B cell (primary cell): ENCODE measurements at regions not wholly inside any gene's neighbourhood (a gene's known extent, or its start where the extent isn't known, plus 50 kb on each side); places are given as distances from the start of the nearest gene placed in this dataset.

Experiments used
- ATAC-seq: fragments of 200-7000 bp; cut with Tn5 transposase; one replicate; pipeline ENCODE4 v1.10.0; 2021; ENCODE audit warnings: low read depth, mild to moderate bottlenecking, moderate number of reproducible peaks, moderate library complexity
- CTCF ChIA-PET: fragments of 350-600 bp; sonication (Branson Sonifier 250); formaldehyde crosslinking; loops from one replicate; lab custom pipeline; 2021; ENCODE audit warnings: antibody characterized with exemption, inconsistent platforms; lab: Charles Lee
- POLR2A ChIA-PET: fragments of 350-600 bp; sonication (Branson Sonifier 250); formaldehyde crosslinking; loops from one replicate; lab custom pipeline; 2021; ENCODE audit warnings: antibody characterized with exemption; lab: Charles Lee
- DNase-seq: peaks from one replicate; pipeline ENCODE4 v3.0.0; 2013
- H2AFZ ChIP-seq: 2 replicates; pipeline ENCODE4 v1.6.1; 2012; ENCODE audit warnings: mild to moderate bottlenecking, low read depth, low read length; ENCODE audit not compliant: insufficient read depth, poor library complexity, severe bottlenecking
- H3K27ac ChIP-seq, 2 donors: 1 replicate in 1 of 2; 2 replicates in 1 of 2; pipeline ENCODE4 v1.5.1; 2012 to 2013; ENCODE audit warnings: low read length in 2 of 2, mild to moderate bottlenecking in 2 of 2, moderate library complexity in 1 of 2
- H3K27me3 ChIP-seq, 4 experiments: fragments of 200-600 bp in 1 of 4; sonication (generic) in 1 of 4; replicated peaks in 1 of 4; 1 replicate in 2 of 4; 2 replicates in 2 of 4; pipeline versions ENCODE4 v1.6.1 to v1.7.0; 2013 to 2016; ENCODE audit warnings: low read length in 3 of 4, mild to moderate bottlenecking in 2 of 4, mixed read lengths in 1 of 4, moderate library complexity in 1 of 4; ENCODE audit not compliant: insufficient read depth in 4 of 4, control insufficient read depth in 3 of 4; ENCODE audit errors: control extremely low read depth in 1 of 4
- H3K36me3 ChIP-seq, 2 experiments: replicated peaks in 1 of 2; 1 replicate in 1 of 2; 2 replicates in 1 of 2; pipeline versions ENCODE4 v1.6.1 to v1.7.1; 2013; ENCODE audit warnings: low read length in 1 of 2; ENCODE audit not compliant: insufficient read depth in 2 of 2, control insufficient read depth in 1 of 2; ENCODE audit errors: control extremely low read depth in 1 of 2, extremely low read depth in 1 of 2
- H3K4me1 ChIP-seq, 2 donors: fragments of 200-600 bp in 1 of 2; sonication (generic) in 1 of 2; 1 replicate in 1 of 2; 2 replicates in 1 of 2; pipeline versions ENCODE4 v1.5.1 to v1.6.1; 2013 to 2017; ENCODE audit warnings: low read length in 2 of 2; ENCODE audit not compliant: control insufficient read depth in 2 of 2, insufficient read depth in 2 of 2
- H3K4me2 ChIP-seq: replicated peaks from 2 replicates; pipeline ENCODE3; 2012; ENCODE audit warnings: mild to moderate bottlenecking, low read depth, low read length; ENCODE audit not compliant: poor library complexity, severe bottlenecking
- H3K4me3 ChIP-seq, 5 experiments: fragments of 200-600 bp in 1 of 5; sonication (generic) in 1 of 5; 1 replicate in 3 of 5; 2 replicates in 2 of 5; pipeline versions ENCODE4 v1.5.1 to v1.7.0; 2011 to 2016; ENCODE audit warnings: low read length in 4 of 5, mild to moderate bottlenecking in 4 of 5, low read depth in 2 of 5, control low read depth in 1 of 5, moderate library complexity in 1 of 5; ENCODE audit not compliant: insufficient read depth in 1 of 5; ENCODE audit errors: control extremely low read depth in 1 of 5, extremely low read depth in 1 of 5
- H3K79me2 ChIP-seq: fragments of 200-600 bp; sonication (generic); one replicate; pipeline ENCODE4 v1.6.0; 2016; ENCODE audit warnings: low read length; ENCODE audit not compliant: control insufficient read depth, insufficient read depth
- H3K9ac ChIP-seq: fragments of 200-600 bp; sonication (generic); 2 replicates; pipeline ENCODE4 v1.6.1; 2017; ENCODE audit warnings: mild to moderate bottlenecking, low read length, moderate library complexity
- H3K9me3 ChIP-seq, 3 donors: one replicate each; pipeline versions ENCODE4 v1.6.1 to v1.7.1; 2013; ENCODE audit warnings: low read length in 2 of 3; ENCODE audit not compliant: control insufficient read depth in 2 of 3, insufficient read depth in 1 of 3; ENCODE audit errors: control extremely low read depth in 1 of 3
- H4K20me1 ChIP-seq: 2 replicates; pipeline ENCODE4 v1.6.0; 2012; ENCODE audit warnings: mild to moderate bottlenecking, low read length; ENCODE audit not compliant: insufficient read depth, control insufficient read depth, poor library complexity, severe bottlenecking
- H3K27ac Mint-ChIP-seq: one replicate; pipeline ENCODE4 v1.8.0; 2021; ENCODE audit warnings: mixed read lengths
- H3K27me3 Mint-ChIP-seq: one replicate; pipeline ENCODE4 v1.8.0; 2021; ENCODE audit warnings: mixed read lengths
- H3K4me1 Mint-ChIP-seq: one replicate; pipeline ENCODE4 v1.8.0; 2021; ENCODE audit warnings: mixed read lengths
- H3K4me3 Mint-ChIP-seq: one replicate; pipeline ENCODE4 v1.8.0; 2021; ENCODE audit warnings: mixed read lengths
- H3K9me3 Mint-ChIP-seq: one replicate; pipeline ENCODE4 v1.8.0; 2022; ENCODE audit warnings: mixed read lengths; ENCODE audit not compliant: insufficient read depth
- CTCF ChIP-seq: fragments of 200-600 bp; IDR thresholded peaks from one replicate; pipeline ENCODE4 v1.8.0; 2022; ENCODE audit warnings: antibody characterized with exemption, mild to moderate bottlenecking
- EZH2 ChIP-seq: IDR thresholded peaks from 2 replicates; pipeline ENCODE4 v1.6.1; 2012; ENCODE audit warnings: borderline replicate concordance, low read depth, mild to moderate bottlenecking, moderate library complexity, low read length; ENCODE audit not compliant: insufficient read depth, poor library complexity, severe bottlenecking
- WGBS: methylation state at CpG from one replicate; pipeline ENCODE4 v1.1.5; 2013; ENCODE audit warnings: missing lambda C conversion rate; ENCODE audit not compliant: insufficient coverage; 5-methylcytosine and 5-hydroxymethylcytosine counted together
- intact Hi-C: fragments of 100-400 bp; cut with micrococcal nuclease; formaldehyde crosslinking; loops from one replicate; pipeline ENCODE4 v1.10.0; 2022

GRCh38 chr7:54326592-54327167 is 215.5 kb upstream of the VSTM2A start:
- Mint-ChIP-seq H3K4me3 (no peak overlapping the region), H3K27me3 (no peaks in the 10 kb centered on the region), H3K9me3 (peaks cover 2% of the 10 kb centered on the region), H3K4me1 (no peaks in the 10 kb centered on the region), H3K27ac (no peak overlapping the region)
- H3K36me3 ChIP-seq = no peaks in the 10 kb centered on the region
- DNase-seq (no peak), ATAC-seq (no peak)
- ChIA-PET CTCF (no interaction called here), POLR2A (no interaction called here)
- H3K79me2 ChIP-seq = no peaks in the 10 kb centered on the region
- no peaks in the 10 kb centered on the region for H4K20me1 ChIP-seq
- intact Hi-C loops = no loop called here
- no peak overlapping the region for H3K27ac ChIP-seq
- TF ChIP-seq EZH2 = no peak
- TF ChIP-seq CTCF = no peak
- H2AFZ ChIP-seq = no peak overlapping the region
- peaks cover 0 to 6% (median 0%) of the 10 kb centered on the region in 3 donors for H3K9me3 ChIP-seq
- H3K4me2 ChIP-seq = no peak overlapping the region
- no peak overlapping the region for H3K9ac ChIP-seq
- H3K4me1 ChIP-seq = no peaks in the 10 kb centered on the region
- no peaks in the 10 kb centered on the region for H3K27me3 ChIP-seq
- 100% methylated on average over 1 of the region's 3 CpGs for whole genome bisulfite sequencing
- no peak overlapping the region for H3K4me3 ChIP-seq

- no peak overlapping the region for H3K9ac ChIP-seq
- H3K36me3 ChIP-seq = no peaks in the 10 kb centered on the region
- ATAC-seq (no peak), DNase-seq (no peak)
- peaks cover 0 to 4% (median 0%) of the 10 kb centered on the region in 3 donors for H3K9me3 ChIP-seq
- TF ChIP-seq EZH2 (no peak), CTCF (no peak)
- Mint-ChIP-seq H3K4me1 (no peaks in the 10 kb centered on the region), H3K9me3 (peaks cover 2% of the 10 kb centered on the region), H3K27me3 (no peaks in the 10 kb centered on the region), H3K27ac (no peak overlapping the region), H3K4me3 (no peak overlapping the region)
- H3K4me1 ChIP-seq = no peaks in the 10 kb centered on the region
- H3K79me2 ChIP-seq = no peaks in the 10 kb centered on the region
- intact Hi-C loops = no loop called here
- H2AFZ ChIP-seq = no peak overlapping the region
- CTCF ChIA-PET = no interaction called here
- POLR2A ChIA-PET = no interaction called here
- no peak overlapping the region for H3K4me2 ChIP-seq
- no peak overlapping the region for H3K4me3 ChIP-seq
- no peaks in the 10 kb centered on the region for H4K20me1 ChIP-seq
- H3K27ac ChIP-seq = no peak overlapping the region
- WGBS = 20% methylated on average over 1 of the region's 4 CpGs
- no peaks in the 10 kb centered on the region for H3K27me3 ChIP-seq
Observed at GRCh38 chr7:54330216-54330800, 211.9 kb upstream of the VSTM2A start.
